Sigmoid colon (tissue), 6 donors: ENCODE measurements at regions not wholly inside any gene's neighbourhood (a gene's known extent, or its start where the extent isn't known, plus 50 kb on each side); places are given as distances from the start of the nearest gene placed in this dataset.

Experiments
- DNase-seq: peaks from one replicate; pipeline ENCODE4 v3.0.0-alpha.2; 2019
- H3K27ac ChIP-seq, 4 donors: fragments of 200-600 bp; sonication (generic); one replicate each; pipeline ENCODE4 v1.5.1; 2016 to 2019; ENCODE audit warnings: mild to moderate bottlenecking in 1 of 4
- H3K27me3 ChIP-seq, 3 donors: fragments of 200-600 bp; sonication (generic); one replicate each; pipeline ENCODE4 v1.5.1; 2019; ENCODE audit warnings: mild to moderate bottlenecking in 1 of 3
- H3K36me3 ChIP-seq, 4 donors: fragments of 200-600 bp; sonication (generic); one replicate each; pipeline ENCODE4 v1.5.1; 2016 to 2019
- H3K4me1 ChIP-seq, 4 donors: fragments of 200-600 bp; sonication (generic); one replicate each; pipeline ENCODE4 v1.5.1; 2017 to 2019
- H3K4me3 ChIP-seq, 4 donors: fragments of 200-600 bp; sonication (generic); one replicate each; pipeline ENCODE4 v1.5.1; 2017 to 2019; ENCODE audit warnings: mild to moderate bottlenecking in 2 of 4, moderate library complexity in 1 of 4
- H3K9me3 ChIP-seq, 4 donors: fragments of 200-600 bp in 3 of 4; sonication (generic) in 3 of 4; one replicate each; pipeline versions ENCODE4 v1.5.1 to v1.6.1; 2013 to 2019
- CTCF ChIP-seq, 4 experiments: fragments of 450-650 bp in 3 of 4; fragments of 200-600 bp in 1 of 4; IDR thresholded peaks; one replicate each; pipeline ENCODE4 v1.5.1; 2016 to 2019; ENCODE audit warnings: antibody characterized with exemption in 4 of 4, mild to moderate bottlenecking in 3 of 4, moderate library complexity in 2 of 4
- EP300 ChIP-seq, 4 donors: sonication (generic); formaldehyde crosslinking; IDR thresholded peaks; one replicate each; pipeline ENCODE4 v1.6.1; 2017; ENCODE audit warnings: antibody characterized with exemption in 4 of 4
- POLR2A ChIP-seq, 2 donors: fragments of 450-650 bp; IDR thresholded peaks; one replicate each; pipeline ENCODE4 v1.6.1; 2016; ENCODE audit warnings: antibody characterized with exemption in 2 of 2, mild to moderate bottlenecking in 2 of 2, moderate library complexity in 2 of 2
- POLR2AphosphoS5 ChIP-seq, 4 donors: sonication (generic); formaldehyde crosslinking; IDR thresholded peaks; one replicate each; pipeline ENCODE4 v1.6.1; 2017; ENCODE audit warnings: antibody characterized with exemption in 4 of 4
- WGBS, 2 donors: extraction: QIAGEN DNeasy Blood & Tissue Kit; methylation state at CpG; one replicate each; pipeline ENCODE4 v1.1.7; 2013; 5-methylcytosine and 5-hydroxymethylcytosine counted together
- intact Hi-C: fragments of 100-400 bp; cut with DNase I; formaldehyde crosslinking; loops from one replicate; pipeline ENCODE4 v1.15.1; 2023
- donor health status: healthy with polysubstance abuse.
- donor health status: healthy.

DNA sequence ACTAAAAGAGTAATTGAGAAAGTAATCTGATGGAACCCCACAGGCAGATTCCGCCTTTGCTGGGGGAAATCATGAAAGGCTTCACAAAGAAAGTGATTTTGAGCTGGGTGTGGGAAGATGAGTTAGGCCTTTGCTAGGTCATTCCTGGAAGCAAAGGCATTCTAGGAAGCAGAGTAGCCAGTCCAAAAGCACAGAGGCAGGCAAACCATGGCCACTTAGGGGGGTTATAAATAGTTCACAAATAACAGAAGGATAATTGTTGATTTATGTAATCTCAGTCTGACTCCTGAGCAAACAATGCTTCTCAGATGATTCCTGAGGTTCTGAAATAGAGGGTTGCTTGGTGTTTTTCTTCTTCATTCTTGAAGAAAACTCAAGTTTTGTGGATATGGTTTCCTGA lies 576.3 kb downstream of the NTRK3 start:
- no peak for TF ChIP-seq POLR2A (IDR thresholded peaks at IDR 0.05)
- no peak for TF ChIP-seq POLR2AphosphoS5 (IDR thresholded peaks at IDR 0.05)
- TF ChIP-seq CTCF (IDR thresholded peaks at IDR 0.05), result no peak
- TF ChIP-seq EP300 (IDR thresholded peaks at IDR 0.05), result no peak
- Histone ChIP-seq H3K36me3 (no peaks in the 10 kb centered on the region), H3K4me1 (peaks cover 0 to 3% (median 0%) of the 10 kb centered on the region in 4 donors), H3K9me3 (peaks cover 0 to 6% (median 0%) of the 10 kb centered on the region in 4 donors), H3K27ac (no peak overlapping the region), H3K27me3 (no peaks in the 10 kb centered on the region), H3K4me3 (no peak overlapping the region)
- WGBS, 2 donors, result 86 to 88% methylated on average over 1 of the region's 1 CpG
- intact Hi-C loops, result no loop called here
- DNase-seq, result no peak

- DNase-seq, result no peak
- Histone ChIP-seq H3K27ac (no peak overlapping the region), H3K36me3 (no peaks in the 10 kb centered on the region), H3K4me3 (no peak overlapping the region), H3K9me3 (peaks cover 0 to 6% (median 0%) of the 10 kb centered on the region in 4 donors), H3K4me1 (peaks cover 0 to 2% (median 0%) of the 10 kb centered on the region in 4 donors), H3K27me3 (no peaks in the 10 kb centered on the region)
- 83 to 94% methylated on average over 5 of the region's 5 CpGs for WGBS, 2 donors
- TF ChIP-seq POLR2AphosphoS5 (IDR thresholded peaks at IDR 0.05) (no peak), EP300 (IDR thresholded peaks at IDR 0.05) (no peak), CTCF (IDR thresholded peaks at IDR 0.05) (no peak), POLR2A (IDR thresholded peaks at IDR 0.05) (no peak)
- intact Hi-C loops, result no loop called here
Measured at GRCh38 chr15:87675271-87675670, 581.3 kb downstream of the NTRK3 start.

GRCh38 chr15:87672309-87673288 lies 583.9 kb downstream of the NTRK3 start:
- 49 to 58% methylated on average over 8 of the region's 8 CpGs for WGBS, 2 donors
- H3K4me3 ChIP-seq, result no peak overlapping the region
- no peaks in the 10 kb centered on the region for H3K36me3 ChIP-seq
- H3K4me1 ChIP-seq, result no peaks in the 10 kb centered on the region
- intact Hi-C loops, result loop anchor here (5.0 kb wide), 1 partner anchor 575 kb away; no protein-coding TSS in a partner anchor
- DNase-seq, result no peak
- H3K27me3 ChIP-seq, result no peaks in the 10 kb centered on the region
- TF ChIP-seq CTCF (IDR thresholded peaks at IDR 0.05), result peak in 3 of 4 experiments; percentile 21 to 49 (median 46)
- no peak for TF ChIP-seq POLR2A (IDR thresholded peaks at IDR 0.05)
- no peak for TF ChIP-seq POLR2AphosphoS5 (IDR thresholded peaks at IDR 0.05)
- no peak for TF ChIP-seq EP300 (IDR thresholded peaks at IDR 0.05)
- peaks cover 0 to 6% (median under 1%) of the 10 kb centered on the region in 4 donors for H3K9me3 ChIP-seq
- no peak overlapping the region for H3K27ac ChIP-seq

DNA sequence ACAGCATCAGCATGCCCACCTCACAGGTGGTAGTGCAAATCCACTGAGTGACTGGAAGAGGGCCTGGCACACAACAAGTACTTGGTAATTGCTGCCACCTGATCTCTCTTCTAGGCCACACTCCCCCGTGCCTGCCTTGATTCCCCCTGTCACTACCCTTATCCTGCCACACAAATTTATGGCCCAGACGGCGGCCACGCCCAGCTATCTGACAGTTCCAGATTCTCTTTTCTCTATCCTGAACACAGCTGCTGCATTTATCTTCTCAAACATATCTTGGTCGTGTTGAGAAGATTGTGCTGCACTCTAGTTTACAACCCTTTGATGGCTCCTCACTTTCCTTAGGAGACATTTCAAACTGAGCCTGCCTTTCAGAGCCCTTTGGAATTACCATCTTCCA lies 585.2 kb downstream of the NTRK3 start:
- Histone ChIP-seq H3K9me3 (peaks cover 0 to 6% (median under 1%) of the 10 kb centered on the region in 4 donors), H3K27ac (no peak overlapping the region), H3K4me1 (no peaks in the 10 kb centered on the region), H3K27me3 (no peaks in the 10 kb centered on the region), H3K4me3 (no peak overlapping the region), H3K36me3 (no peaks in the 10 kb centered on the region)
- WGBS, 2 donors, result 40 to 64% methylated on average over 5 of the region's 5 CpGs
- TF ChIP-seq POLR2A (IDR thresholded peaks at IDR 0.05) (no peak), POLR2AphosphoS5 (IDR thresholded peaks at IDR 0.05) (no peak), CTCF (IDR thresholded peaks at IDR 0.05) (no peak), EP300 (IDR thresholded peaks at IDR 0.05) (no peak)
- intact Hi-C loops, result loop anchor here (5.0 kb wide), 1 partner anchor 576 kb away; no protein-coding TSS in a partner anchor
- DNase-seq, result no peak
